GM13977 (cell line): ENCODE measurements at regions not wholly inside any gene's neighbourhood (a gene's known extent, or its start where the extent isn't known, plus 50 kb on each side); places are given as distances from the start of the nearest gene placed in this dataset.
"Not testable (repeated sequence)": the region's sequence is repeated elsewhere in the genome, so short reads cannot be mapped to it uniquely, and the experiment has no call there.

Experiments used
- DNase-seq: peaks from one replicate; pipeline ENCODE4 v3.0.0; 2012; ENCODE audit warnings: low spot score
- CTCF ChIP-seq: IDR thresholded peaks from 2 replicates; pipeline ENCODE4 v1.5.1; 2012; ENCODE audit warnings: mild to moderate bottlenecking, control low read depth; ENCODE audit not compliant: insufficient read depth; ENCODE audit errors: extremely low read depth, missing control alignments
- in situ Hi-C: fragments of 300-500 bp; cut with MboI; formaldehyde crosslinking; loops from one replicate; pipeline ENCODE4 v1.12.0; 2022; ENCODE audit warnings: low sequenced_read_pairs, low pct_unique_long_range_greater_than_20kb, mixed read lengths, inconsistent platforms; ENCODE audit not compliant: unreplicated experiment

- no peak for TF ChIP-seq CTCF
- in situ Hi-C loops, result no loop called here
- no peak for DNase-seq
These were observed 638.8 kb upstream of the VRK2 start for GRCh38 chr2:57407772-57408201.

- TF ChIP-seq CTCF, result no peak
- in situ Hi-C loops, result no loop called here
- DNase-seq, result no peak
These were observed 638.0 kb upstream of the VRK2 start for GRCh38 chr2:57408587-57408986.

- no peak for DNase-seq
- in situ Hi-C loops, result no loop called here
- no peak for TF ChIP-seq CTCF
These were observed 629.6 kb upstream of the VRK2 start for GRCh38 chr2:57417007-57417406.

- DNase-seq, in situ Hi-C loops: not testable (repeated sequence)
These were observed 627.7 kb upstream of the VRK2 start for GRCh38 chr2:57418859-57419346.

GRCh38 chr2:57429831-57430230, 616.8 kb upstream of the VRK2 start:
- DNase-seq, result no peak
- TF ChIP-seq CTCF, result no peak
- in situ Hi-C loops, result no loop called here

GRCh38 chr2:57432528-57432927, 614.1 kb upstream of the VRK2 start:
- in situ Hi-C loops, result no loop called here
- no peak for DNase-seq
- TF ChIP-seq CTCF, result no peak

GRCh38 chr2:57434441-57434840, 612.2 kb upstream of the VRK2 start:
- TF ChIP-seq CTCF, result no peak
- in situ Hi-C loops, result no loop called here
- DNase-seq, result no peak
